ENCODE measurements at regions not wholly inside any gene's neighbourhood (a gene's known extent, or its start where the extent isn't known, plus 50 kb on each side); places are given as distances from the start of the nearest gene placed in this dataset.

DNA sequence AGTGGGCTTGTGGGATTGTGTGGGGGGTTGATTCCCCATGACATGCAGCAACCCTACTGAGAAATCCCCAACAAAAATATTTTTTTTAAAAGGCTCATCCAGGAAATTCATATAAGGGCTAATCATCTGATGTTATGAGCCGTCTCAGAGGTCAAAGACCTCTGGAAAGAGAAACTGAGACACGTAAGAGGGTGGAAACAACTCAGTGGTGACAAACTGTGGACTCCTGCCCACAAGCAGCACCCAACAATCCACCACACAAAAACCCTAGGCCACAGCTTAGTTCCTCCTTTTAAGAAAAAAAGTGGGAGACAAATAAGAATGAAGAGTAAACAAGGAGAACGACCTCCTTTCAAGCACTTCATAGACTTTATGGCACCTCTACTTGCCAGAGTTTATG lies 1096.1 kb upstream of the NRXN1 start (continued):
- TF ChIP-seq, protein P1, sequence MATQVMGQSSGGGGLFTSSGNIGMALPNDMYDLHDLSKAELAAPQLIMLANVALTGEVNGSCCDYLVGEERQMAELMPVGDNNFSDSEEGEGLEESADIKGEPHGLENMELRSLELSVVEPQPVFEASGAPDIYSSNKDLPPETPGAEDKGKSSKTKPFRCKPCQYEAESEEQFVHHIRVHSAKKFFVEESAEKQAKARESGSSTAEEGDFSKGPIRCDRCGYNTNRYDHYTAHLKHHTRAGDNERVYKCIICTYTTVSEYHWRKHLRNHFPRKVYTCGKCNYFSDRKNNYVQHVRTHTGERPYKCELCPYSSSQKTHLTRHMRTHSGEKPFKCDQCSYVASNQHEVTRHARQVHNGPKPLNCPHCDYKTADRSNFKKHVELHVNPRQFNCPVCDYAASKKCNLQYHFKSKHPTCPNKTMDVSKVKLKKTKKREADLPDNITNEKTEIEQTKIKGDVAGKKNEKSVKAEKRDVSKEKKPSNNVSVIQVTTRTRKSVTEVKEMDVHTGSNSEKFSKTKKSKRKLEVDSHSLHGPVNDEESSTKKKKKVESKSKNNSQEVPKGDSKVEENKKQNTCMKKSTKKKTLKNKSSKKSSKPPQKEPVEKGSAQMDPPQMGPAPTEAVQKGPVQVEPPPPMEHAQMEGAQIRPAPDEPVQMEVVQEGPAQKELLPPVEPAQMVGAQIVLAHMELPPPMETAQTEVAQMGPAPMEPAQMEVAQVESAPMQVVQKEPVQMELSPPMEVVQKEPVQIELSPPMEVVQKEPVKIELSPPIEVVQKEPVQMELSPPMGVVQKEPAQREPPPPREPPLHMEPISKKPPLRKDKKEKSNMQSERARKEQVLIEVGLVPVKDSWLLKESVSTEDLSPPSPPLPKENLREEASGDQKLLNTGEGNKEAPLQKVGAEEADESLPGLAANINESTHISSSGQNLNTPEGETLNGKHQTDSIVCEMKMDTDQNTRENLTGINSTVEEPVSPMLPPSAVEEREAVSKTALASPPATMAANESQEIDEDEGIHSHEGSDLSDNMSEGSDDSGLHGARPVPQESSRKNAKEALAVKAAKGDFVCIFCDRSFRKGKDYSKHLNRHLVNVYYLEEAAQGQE (IDR thresholded peaks at IDR 0.05; ENCODE audit: unreplicated experiment), result no peak
- no peak for TF ChIP-seq ZNF114 (CRISPR knock-in tag; IDR thresholded peaks at IDR 0.05)

DNA sequence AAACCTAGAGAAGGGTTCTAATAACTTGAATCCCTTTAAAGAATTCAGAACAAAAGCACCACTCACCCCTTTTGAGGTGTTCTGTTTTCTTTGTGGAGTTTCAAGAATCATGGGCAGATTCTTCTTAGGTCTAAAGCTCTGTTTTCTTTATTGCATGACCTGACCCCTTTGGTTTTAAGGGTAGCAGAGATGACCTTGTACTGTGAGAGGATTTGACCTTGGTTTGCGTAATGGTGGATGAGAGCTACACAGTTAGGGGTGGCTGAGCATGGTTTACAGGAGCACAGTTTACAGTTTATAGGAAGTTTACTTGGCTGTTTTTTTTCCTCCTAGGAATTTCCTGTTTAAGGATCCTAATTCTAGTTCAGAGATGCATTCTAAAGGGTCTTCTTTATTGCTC lies 1095.6 kb upstream of the NRXN1 start:
- Mint-ChIP-seq H3K4me1 (peaks cover 15% of the 10 kb centered on the region), H3K36me3 (ENCODE audit: low read depth) (peaks cover 12% of the 10 kb centered on the region; the same call in 2 of the 3 replicates), H3K4me3 (no peak overlapping the region), H3K27ac (no peak overlapping the region), H3K27me3 (ENCODE audit: insufficient read depth, low read depth, poor library complexity) (peaks cover 2% of the 10 kb centered on the region), H3K9me3 (peaks cover 22% of the 10 kb centered on the region)
- ATAC-seq (no peak), DNase-seq (ENCODE audit: low spot score) (no peak)
- TF ChIP-seq, protein P2, sequence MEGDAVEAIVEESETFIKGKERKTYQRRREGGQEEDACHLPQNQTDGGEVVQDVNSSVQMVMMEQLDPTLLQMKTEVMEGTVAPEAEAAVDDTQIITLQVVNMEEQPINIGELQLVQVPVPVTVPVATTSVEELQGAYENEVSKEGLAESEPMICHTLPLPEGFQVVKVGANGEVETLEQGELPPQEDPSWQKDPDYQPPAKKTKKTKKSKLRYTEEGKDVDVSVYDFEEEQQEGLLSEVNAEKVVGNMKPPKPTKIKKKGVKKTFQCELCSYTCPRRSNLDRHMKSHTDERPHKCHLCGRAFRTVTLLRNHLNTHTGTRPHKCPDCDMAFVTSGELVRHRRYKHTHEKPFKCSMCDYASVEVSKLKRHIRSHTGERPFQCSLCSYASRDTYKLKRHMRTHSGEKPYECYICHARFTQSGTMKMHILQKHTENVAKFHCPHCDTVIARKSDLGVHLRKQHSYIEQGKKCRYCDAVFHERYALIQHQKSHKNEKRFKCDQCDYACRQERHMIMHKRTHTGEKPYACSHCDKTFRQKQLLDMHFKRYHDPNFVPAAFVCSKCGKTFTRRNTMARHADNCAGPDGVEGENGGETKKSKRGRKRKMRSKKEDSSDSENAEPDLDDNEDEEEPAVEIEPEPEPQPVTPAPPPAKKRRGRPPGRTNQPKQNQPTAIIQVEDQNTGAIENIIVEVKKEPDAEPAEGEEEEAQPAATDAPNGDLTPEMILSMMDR (conservative IDR thresholded peaks at IDR 0.05; ENCODE audit: low read depth in 2 of 2), result no peak
- TF ChIP-seq NANOG (IDR thresholded peaks at IDR 0.05; ENCODE audit: borderline replicate concordance) (no peak), EZH2phosphoT487 (IDR thresholded peaks at IDR 0.05; ENCODE audit: unreplicated experiment) (no peak), ZNF114 (CRISPR knock-in tag; IDR thresholded peaks at IDR 0.05) (no peak)
- TF ChIP-seq, protein P3, sequence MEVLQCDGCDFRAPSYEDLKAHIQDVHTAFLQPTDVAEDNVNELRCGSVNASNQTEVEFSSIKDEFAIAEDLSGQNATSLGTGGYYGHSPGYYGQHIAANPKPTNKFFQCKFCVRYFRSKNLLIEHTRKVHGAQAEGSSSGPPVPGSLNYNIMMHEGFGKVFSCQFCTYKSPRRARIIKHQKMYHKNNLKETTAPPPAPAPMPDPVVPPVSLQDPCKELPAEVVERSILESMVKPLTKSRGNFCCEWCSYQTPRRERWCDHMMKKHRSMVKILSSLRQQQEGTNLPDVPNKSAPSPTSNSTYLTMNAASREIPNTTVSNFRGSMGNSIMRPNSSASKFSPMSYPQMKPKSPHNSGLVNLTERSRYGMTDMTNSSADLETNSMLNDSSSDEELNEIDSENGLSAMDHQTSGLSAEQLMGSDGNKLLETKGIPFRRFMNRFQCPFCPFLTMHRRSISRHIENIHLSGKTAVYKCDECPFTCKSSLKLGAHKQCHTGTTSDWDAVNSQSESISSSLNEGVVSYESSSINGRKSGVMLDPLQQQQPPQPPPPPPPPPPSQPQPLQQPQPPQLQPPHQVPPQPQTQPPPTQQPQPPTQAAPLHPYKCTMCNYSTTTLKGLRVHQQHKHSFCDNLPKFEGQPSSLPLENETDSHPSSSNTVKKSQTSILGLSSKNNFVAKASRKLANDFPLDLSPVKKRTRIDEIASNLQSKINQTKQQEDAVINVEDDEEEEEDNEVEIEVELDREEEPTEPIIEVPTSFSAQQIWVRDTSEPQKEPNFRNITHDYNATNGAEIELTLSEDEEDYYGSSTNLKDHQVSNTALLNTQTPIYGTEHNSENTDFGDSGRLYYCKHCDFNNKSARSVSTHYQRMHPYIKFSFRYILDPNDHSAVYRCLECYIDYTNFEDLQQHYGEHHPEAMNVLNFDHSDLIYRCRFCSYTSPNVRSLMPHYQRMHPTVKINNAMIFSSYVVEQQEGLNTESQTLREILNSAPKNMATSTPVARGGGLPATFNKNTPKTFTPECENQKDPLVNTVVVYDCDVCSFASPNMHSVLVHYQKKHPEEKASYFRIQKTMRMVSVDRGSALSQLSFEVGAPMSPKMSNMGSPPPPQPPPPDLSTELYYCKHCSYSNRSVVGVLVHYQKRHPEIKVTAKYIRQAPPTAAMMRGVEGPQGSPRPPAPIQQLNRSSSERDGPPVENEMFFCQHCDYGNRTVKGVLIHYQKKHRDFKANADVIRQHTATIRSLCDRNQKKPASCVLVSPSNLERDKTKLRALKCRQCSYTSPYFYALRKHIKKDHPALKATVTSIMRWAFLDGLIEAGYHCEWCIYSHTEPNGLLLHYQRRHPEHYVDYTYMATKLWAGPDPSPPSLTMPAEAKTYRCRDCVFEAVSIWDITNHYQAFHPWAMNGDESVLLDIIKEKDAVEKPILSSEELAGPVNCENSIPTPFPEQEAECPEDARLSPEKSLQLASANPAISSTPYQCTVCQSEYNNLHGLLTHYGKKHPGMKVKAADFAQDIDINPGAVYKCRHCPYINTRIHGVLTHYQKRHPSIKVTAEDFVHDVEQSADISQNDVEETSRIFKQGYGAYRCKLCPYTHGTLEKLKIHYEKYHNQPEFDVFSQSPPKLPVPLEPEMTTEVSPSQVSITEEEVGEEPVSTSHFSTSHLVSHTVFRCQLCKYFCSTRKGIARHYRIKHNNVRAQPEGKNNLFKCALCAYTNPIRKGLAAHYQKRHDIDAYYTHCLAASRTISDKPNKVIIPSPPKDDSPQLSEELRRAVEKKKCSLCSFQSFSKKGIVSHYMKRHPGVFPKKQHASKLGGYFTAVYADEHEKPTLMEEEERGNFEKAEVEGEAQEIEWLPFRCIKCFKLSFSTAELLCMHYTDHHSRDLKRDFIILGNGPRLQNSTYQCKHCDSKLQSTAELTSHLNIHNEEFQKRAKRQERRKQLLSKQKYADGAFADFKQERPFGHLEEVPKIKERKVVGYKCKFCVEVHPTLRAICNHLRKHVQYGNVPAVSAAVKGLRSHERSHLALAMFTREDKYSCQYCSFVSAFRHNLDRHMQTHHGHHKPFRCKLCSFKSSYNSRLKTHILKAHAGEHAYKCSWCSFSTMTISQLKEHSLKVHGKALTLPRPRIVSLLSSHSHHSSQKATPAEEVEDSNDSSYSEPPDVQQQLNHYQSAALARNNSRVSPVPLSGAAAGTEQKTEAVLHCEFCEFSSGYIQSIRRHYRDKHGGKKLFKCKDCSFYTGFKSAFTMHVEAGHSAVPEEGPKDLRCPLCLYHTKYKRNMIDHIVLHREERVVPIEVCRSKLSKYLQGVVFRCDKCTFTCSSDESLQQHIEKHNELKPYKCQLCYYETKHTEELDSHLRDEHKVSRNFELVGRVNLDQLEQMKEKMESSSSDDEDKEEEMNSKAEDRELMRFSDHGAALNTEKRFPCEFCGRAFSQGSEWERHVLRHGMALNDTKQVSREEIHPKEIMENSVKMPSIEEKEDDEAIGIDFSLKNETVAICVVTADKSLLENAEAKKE (CRISPR knock-in tag; IDR thresholded peaks at IDR 0.05), result no peak
- TF ChIP-seq, protein P4, sequence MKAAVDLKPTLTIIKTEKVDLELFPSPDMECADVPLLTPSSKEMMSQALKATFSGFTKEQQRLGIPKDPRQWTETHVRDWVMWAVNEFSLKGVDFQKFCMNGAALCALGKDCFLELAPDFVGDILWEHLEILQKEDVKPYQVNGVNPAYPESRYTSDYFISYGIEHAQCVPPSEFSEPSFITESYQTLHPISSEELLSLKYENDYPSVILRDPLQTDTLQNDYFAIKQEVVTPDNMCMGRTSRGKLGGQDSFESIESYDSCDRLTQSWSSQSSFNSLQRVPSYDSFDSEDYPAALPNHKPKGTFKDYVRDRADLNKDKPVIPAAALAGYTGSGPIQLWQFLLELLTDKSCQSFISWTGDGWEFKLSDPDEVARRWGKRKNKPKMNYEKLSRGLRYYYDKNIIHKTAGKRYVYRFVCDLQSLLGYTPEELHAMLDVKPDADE (IDR thresholded peaks at IDR 0.05), result no peak
- no peaks in the 10 kb centered on the region for H3F3A ChIP-seq (replicated peaks; ENCODE audit: low read depth)
- H3K4me1 ChIP-seq (ENCODE audit: insufficient read depth), result peaks cover 8% of the 10 kb centered on the region; the same call in 1 of the 2 replicates
- H3K4me2 ChIP-seq, result no peak overlapping the region
- 0 out of 2 replicates have a peak, but pooled peaks cover 2% of the 10 kb centered on the region for H3K9me2 ChIP-seq (ENCODE audit: insufficient read depth)
- H3K4me3 ChIP-seq, result no peak overlapping the region
- no peak overlapping the region for H3K27ac ChIP-seq (ENCODE audit: low read depth)
- H4K20me1 ChIP-seq (replicated peaks; ENCODE audit: insufficient read depth), result no peaks in the 10 kb centered on the region
- H3K79me2 ChIP-seq (replicated peaks; ENCODE audit: insufficient read depth), result no peaks in the 10 kb centered on the region
- H2AFZ ChIP-seq, result peak overlapping the region; percentile 34; the same call in 1 of the 2 replicates
- no peaks in the 10 kb centered on the region for H3K27me3 ChIP-seq (ENCODE audit: insufficient read depth)
- H3K36me3 ChIP-seq (ENCODE audit: insufficient read depth), result no peaks in the 10 kb centered on the region

All from GM23338 (cell line).